GM13977 (cell line): ENCODE measurements at regions not wholly inside any gene's neighbourhood (a gene's known extent, or its start where the extent isn't known, plus 50 kb on each side); places are given as distances from the start of the nearest gene placed in this dataset.

ENCODE experiments used
- DNase-seq: peaks from one replicate; pipeline ENCODE4 v3.0.0; 2012; ENCODE audit warnings: low spot score
- CTCF ChIP-seq: IDR thresholded peaks from 2 replicates; pipeline ENCODE4 v1.5.1; 2012; ENCODE audit warnings: mild to moderate bottlenecking, control low read depth; ENCODE audit not compliant: insufficient read depth; ENCODE audit errors: extremely low read depth, missing control alignments
- in situ Hi-C: fragments of 300-500 bp; cut with MboI; formaldehyde crosslinking; loops from one replicate; pipeline ENCODE4 v1.12.0; 2022; ENCODE audit warnings: low sequenced_read_pairs, low pct_unique_long_range_greater_than_20kb, mixed read lengths, inconsistent platforms; ENCODE audit not compliant: unreplicated experiment

- DNase-seq, result no peak
- in situ Hi-C loops, result no loop called here
- TF ChIP-seq CTCF, result no peak
Measured at GRCh38 chr7:67598469-67598868, 601.8 kb downstream of the TYW1 start.

GRCh38 chr7:67599331-67600062 is 602.9 kb downstream of the TYW1 start:
- in situ Hi-C loops, result no loop called here
- no peak for TF ChIP-seq CTCF
- DNase-seq, result no peak

GRCh38 chr7:67602246-67602887 is 605.7 kb downstream of the TYW1 start:
- no peak for TF ChIP-seq CTCF
- no peak for DNase-seq
- in situ Hi-C loops, result no loop called here

- DNase-seq, result no peak
- no peak for TF ChIP-seq CTCF
- in situ Hi-C loops, result no loop called here
Measured at GRCh38 chr7:67604461-67605386, 608.1 kb downstream of the TYW1 start.

- in situ Hi-C loops, result no loop called here
- no peak for TF ChIP-seq CTCF
- no peak for DNase-seq
Measured at GRCh38 chr7:67608806-67609205, 612.2 kb downstream of the TYW1 start.

- DNase-seq, result no peak
- TF ChIP-seq CTCF, result no peak
- in situ Hi-C loops, result no loop called here
Measured at GRCh38 chr7:67610897-67611296, 614.3 kb downstream of the TYW1 start.
